ENCODE measurements at regions not wholly inside any gene's neighbourhood (a gene's known extent, or its start where the extent isn't known, plus 50 kb on each side); places are given as distances from the start of the nearest gene placed in this dataset.

GRCh38 chr11:82003024-82003423, 730.6 kb downstream of the FAM181B start:
- TF ChIP-seq CTCF (IDR thresholded peaks at IDR 0.05), result no peak
- TF ChIP-seq EP300 (IDR thresholded peaks at IDR 0.05), result no peak
